Osteocyte (in vitro differentiated cells): ENCODE measurements at regions not wholly inside any gene's neighbourhood (a gene's known extent, or its start where the extent isn't known, plus 50 kb on each side); places are given as distances from the start of the nearest gene placed in this dataset.

ENCODE experiments used
- DNase-seq: peaks from one replicate; pipeline ENCODE4 v3.0.0; 2021; ENCODE audit warnings: mixed read lengths; ENCODE audit not compliant: unreplicated experiment; ENCODE audit errors: extremely low spot score
- H3K27ac Mint-ChIP-seq: one replicate; pipeline ENCODE4 v1.8.0; 2021; ENCODE audit warnings: mild to moderate bottlenecking, mixed read lengths; ENCODE audit not compliant: unreplicated experiment
- H3K27me3 Mint-ChIP-seq: one replicate; pipeline ENCODE4 v1.8.0; 2021; ENCODE audit warnings: mixed read lengths; ENCODE audit not compliant: unreplicated experiment
- H3K36me3 Mint-ChIP-seq: one replicate; pipeline ENCODE4 v1.8.0; 2021; ENCODE audit warnings: mixed read lengths; ENCODE audit not compliant: unreplicated experiment
- H3K4me1 Mint-ChIP-seq: one replicate; pipeline ENCODE4 v1.8.0; 2021; ENCODE audit warnings: mixed read lengths; ENCODE audit not compliant: unreplicated experiment
- H3K4me3 Mint-ChIP-seq: one replicate; pipeline ENCODE4 v1.8.0; 2021; ENCODE audit warnings: mild to moderate bottlenecking, moderate library complexity, mixed read lengths; ENCODE audit not compliant: unreplicated experiment
- H3K9me3 Mint-ChIP-seq: one replicate; pipeline ENCODE4 v1.8.0; 2021; ENCODE audit warnings: mixed read lengths; ENCODE audit not compliant: unreplicated experiment
- CTCF ChIP-seq: fragments of 200-600 bp; sonication (generic); IDR thresholded peaks from 2 replicates; pipeline ENCODE4 v1.5.0; 2021; ENCODE audit warnings: antibody characterized with exemption, mild to moderate bottlenecking, moderate library complexity

GRCh38 chr16:85394456-85395206, 218.5 kb upstream of the GSE1 start:
- no peak for TF ChIP-seq CTCF
- H3K4me1 Mint-ChIP-seq: peaks cover 49% of the 10 kb centered on the region
- H3K9me3 Mint-ChIP-seq: no peaks in the 10 kb centered on the region
- DNase-seq: no peak
- no peaks in the 10 kb centered on the region for H3K27me3 Mint-ChIP-seq
- H3K36me3 Mint-ChIP-seq: no peaks in the 10 kb centered on the region
- no peak overlapping the region for H3K4me3 Mint-ChIP-seq
- peak overlapping the region; percentile 48 for H3K27ac Mint-ChIP-seq

- H3K4me1 Mint-ChIP-seq: peaks cover 49% of the 10 kb centered on the region
- no peak overlapping the region for H3K4me3 Mint-ChIP-seq
- H3K9me3 Mint-ChIP-seq: no peaks in the 10 kb centered on the region
- H3K36me3 Mint-ChIP-seq: no peaks in the 10 kb centered on the region
- TF ChIP-seq CTCF: no peak
- H3K27ac Mint-ChIP-seq: peak overlapping the region; percentile 90
- no peaks in the 10 kb centered on the region for H3K27me3 Mint-ChIP-seq
- DNase-seq: peak; percentile 92
These were observed 217.8 kb upstream of the GSE1 start for GRCh38 chr16:85395207-85395912.

- Mint-ChIP-seq H3K27me3 (no peaks in the 10 kb centered on the region), H3K9me3 (no peaks in the 10 kb centered on the region), H3K4me1 (peaks cover 44% of the 10 kb centered on the region), H3K4me3 (no peak overlapping the region), H3K36me3 (no peaks in the 10 kb centered on the region), H3K27ac (peak overlapping the region; percentile 90)
- DNase-seq: no peak
- no peak for TF ChIP-seq CTCF
These were observed 216.9 kb upstream of the GSE1 start for GRCh38 chr16:85395913-85396878.

- Mint-ChIP-seq H3K27ac (peak overlapping the region; percentile 90), H3K36me3 (no peaks in the 10 kb centered on the region), H3K4me3 (no peak overlapping the region), H3K9me3 (no peaks in the 10 kb centered on the region), H3K27me3 (no peaks in the 10 kb centered on the region), H3K4me1 (peaks cover 44% of the 10 kb centered on the region)
- TF ChIP-seq CTCF: no peak
- no peak for DNase-seq
These were observed 215.9 kb upstream of the GSE1 start for GRCh38 chr16:85396879-85397871.
